Keratinocyte (primary cell): ENCODE measurements at regions not wholly inside any gene's neighbourhood (a gene's known extent, or its start where the extent isn't known, plus 50 kb on each side); places are given as distances from the start of the nearest gene placed in this dataset.

Experiments
- DNase-seq: peaks from one replicate; pipeline ENCODE4 v3.0.0-alpha.2; 2011; ENCODE audit warnings: low read depth, missing footprints, low spot score
- FAIRE-seq: peaks from 2 replicates; lab custom pipeline; 2011; peaks lifted over from hg19 to GRCh38; lab: Jason Lieb, UNC
- H2AFZ ChIP-seq: 2 replicates; pipeline ENCODE4 v1.6.0; 2012; ENCODE audit warnings: low read length, control low read depth, inconsistent platforms; ENCODE audit not compliant: control insufficient read depth
- H3K27ac ChIP-seq: 2 replicates; pipeline ENCODE4 v1.5.1; 2011; ENCODE audit warnings: low read length; ENCODE audit not compliant: control insufficient read depth, insufficient read depth
- H3K27me3 ChIP-seq: 3 replicates; pipeline ENCODE4 v1.6.0; 2011; ENCODE audit warnings: low read length; ENCODE audit not compliant: control insufficient read depth, insufficient read depth; ENCODE audit errors: extremely low read depth
- H3K36me3 ChIP-seq, 2 experiments: 2 replicates in 1 of 2; 3 replicates in 1 of 2; pipeline ENCODE4 v1.5.1; 2011; ENCODE audit warnings: low read length in 2 of 2, mild to moderate bottlenecking in 1 of 2; ENCODE audit not compliant: control insufficient read depth in 2 of 2, insufficient read depth in 2 of 2; ENCODE audit errors: extremely low read depth in 1 of 2
- H3K4me1 ChIP-seq: 3 replicates; pipeline ENCODE4 v1.5.1; 2011; ENCODE audit warnings: low read length; ENCODE audit not compliant: control insufficient read depth, insufficient read depth; ENCODE audit errors: extremely low read depth
- H3K4me2 ChIP-seq: 3 replicates; pipeline ENCODE4 v1.6.0; 2011; ENCODE audit warnings: low read depth, low read length; ENCODE audit not compliant: control insufficient read depth, insufficient read depth; ENCODE audit errors: extremely low read depth
- H3K4me3 ChIP-seq, 3 experiments: fragments of 200-600 bp in 1 of 3; sonication (generic) in 1 of 3; 2 replicates in 2 of 3; 3 replicates in 1 of 3; pipeline ENCODE4 v1.5.1; 2011 to 2016; ENCODE audit warnings: low read length in 3 of 3, mild to moderate bottlenecking in 3 of 3, control low read depth in 2 of 3, inconsistent platforms in 1 of 3, low read depth in 1 of 3, mixed read lengths in 1 of 3, mixed run types in 1 of 3, moderate library complexity in 1 of 3; ENCODE audit not compliant: control insufficient read depth in 2 of 3, insufficient read depth in 2 of 3; ENCODE audit errors: extremely low read depth in 1 of 3
- H3K79me2 ChIP-seq: 2 replicates; pipeline ENCODE4 v1.6.0; 2012; ENCODE audit warnings: low read length; ENCODE audit not compliant: control insufficient read depth, insufficient read depth
- H3K9ac ChIP-seq: 3 replicates; pipeline ENCODE4 v1.6.0; 2011; ENCODE audit warnings: low read length; ENCODE audit not compliant: control insufficient read depth, insufficient read depth; ENCODE audit errors: extremely low read depth
- H3K9me1 ChIP-seq: 3 replicates; pipeline ENCODE4 v1.6.0; 2011; ENCODE audit warnings: low read length; ENCODE audit not compliant: control insufficient read depth, insufficient read depth; ENCODE audit errors: extremely low read depth
- H3K9me3 ChIP-seq: 2 replicates; pipeline ENCODE4 v1.5.1; 2012; ENCODE audit warnings: low read depth, low read length; ENCODE audit not compliant: control insufficient read depth
- H4K20me1 ChIP-seq: 3 replicates; pipeline ENCODE4 v1.6.0; 2011; ENCODE audit warnings: low read length; ENCODE audit not compliant: control insufficient read depth, insufficient read depth; ENCODE audit errors: extremely low read depth
- EZH2 ChIP-seq: IDR thresholded peaks from one replicate; pipeline ENCODE4 v1.6.1; 2012; ENCODE audit warnings: inconsistent platforms, mild to moderate bottlenecking, low read length, moderate library complexity
- dilution Hi-C: fragments of 300-500 bp; cut with MboI; formaldehyde crosslinking; loops from one replicate; pipeline ENCODE4 v1.7.0; 2020; ENCODE audit warnings: low sequenced_read_pairs; ENCODE audit not compliant: extremely low pct_ligation_motif_present
- TF ChIP-seq, protein P1 (sequence below), 3 experiments: IDR thresholded peaks in 1 of 3; conservative IDR thresholded peaks in 1 of 3; optimal IDR thresholded peaks in 1 of 3; 2 replicates in 2 of 3; 3 replicates in 1 of 3; pipeline versions ENCODE3 to v1.5.1; 2011; ENCODE audit warnings: low read length in 3 of 3, mild to moderate bottlenecking in 3 of 3, moderate library complexity in 2 of 3, control low read depth in 1 of 3, inconsistent platforms in 1 of 3; ENCODE audit not compliant: insufficient read depth in 2 of 3; ENCODE audit errors: extremely low read depth in 1 of 3

DNA sequence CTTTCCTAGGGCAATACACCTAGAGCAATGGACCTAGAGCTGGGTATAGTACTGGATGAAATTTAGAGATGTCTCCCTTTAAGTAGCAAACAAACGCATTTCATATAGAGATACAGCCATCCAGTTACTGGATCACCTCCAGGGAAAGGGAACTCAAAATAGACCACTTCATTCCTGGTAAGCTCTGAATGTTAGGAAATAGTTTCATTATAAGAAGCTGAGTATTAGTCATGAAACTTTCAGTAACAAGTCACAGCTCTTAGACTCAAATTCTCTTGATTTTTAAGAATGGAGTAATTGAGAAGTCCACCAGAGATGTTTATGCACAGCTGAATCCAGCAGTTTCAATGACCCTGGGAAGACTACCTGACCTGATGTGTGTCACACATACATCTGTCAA, 221.9 kb downstream of the FAM76B start:
- DNase-seq: no peak
- no peaks in the 10 kb centered on the region for H3K36me3 ChIP-seq
- H3K9ac ChIP-seq: no peak overlapping the region
- no peak for FAIRE-seq
- dilution Hi-C loops: no loop called here
- peaks cover 4% of the 10 kb centered on the region for H3K9me3 ChIP-seq
- peaks cover 7% of the 10 kb centered on the region for H3K4me1 ChIP-seq
- TF ChIP-seq EZH2: no peak
- TF ChIP-seq, protein P1, sequence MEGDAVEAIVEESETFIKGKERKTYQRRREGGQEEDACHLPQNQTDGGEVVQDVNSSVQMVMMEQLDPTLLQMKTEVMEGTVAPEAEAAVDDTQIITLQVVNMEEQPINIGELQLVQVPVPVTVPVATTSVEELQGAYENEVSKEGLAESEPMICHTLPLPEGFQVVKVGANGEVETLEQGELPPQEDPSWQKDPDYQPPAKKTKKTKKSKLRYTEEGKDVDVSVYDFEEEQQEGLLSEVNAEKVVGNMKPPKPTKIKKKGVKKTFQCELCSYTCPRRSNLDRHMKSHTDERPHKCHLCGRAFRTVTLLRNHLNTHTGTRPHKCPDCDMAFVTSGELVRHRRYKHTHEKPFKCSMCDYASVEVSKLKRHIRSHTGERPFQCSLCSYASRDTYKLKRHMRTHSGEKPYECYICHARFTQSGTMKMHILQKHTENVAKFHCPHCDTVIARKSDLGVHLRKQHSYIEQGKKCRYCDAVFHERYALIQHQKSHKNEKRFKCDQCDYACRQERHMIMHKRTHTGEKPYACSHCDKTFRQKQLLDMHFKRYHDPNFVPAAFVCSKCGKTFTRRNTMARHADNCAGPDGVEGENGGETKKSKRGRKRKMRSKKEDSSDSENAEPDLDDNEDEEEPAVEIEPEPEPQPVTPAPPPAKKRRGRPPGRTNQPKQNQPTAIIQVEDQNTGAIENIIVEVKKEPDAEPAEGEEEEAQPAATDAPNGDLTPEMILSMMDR (optimal IDR thresholded peaks at IDR 0.05 in 1 of 3, IDR thresholded peaks at IDR 0.05 in 1 of 3, conservative IDR thresholded peaks at IDR 0.05 in 1 of 3; ENCODE audit: extremely low read depth in 1 of 3, insufficient read depth in 2 of 3, low read length in 3 of 3): no peak
- H4K20me1 ChIP-seq: no peaks in the 10 kb centered on the region
- H2AFZ ChIP-seq: no peak overlapping the region
- H3K9me1 ChIP-seq: no peaks in the 10 kb centered on the region
- no peak overlapping the region for H3K4me2 ChIP-seq
- no peaks in the 10 kb centered on the region for H3K27me3 ChIP-seq
- no peaks in the 10 kb centered on the region for H3K79me2 ChIP-seq
- H3K27ac ChIP-seq: no peak overlapping the region
- no peak overlapping the region for H3K4me3 ChIP-seq

- TF ChIP-seq EZH2: no peak
- TF ChIP-seq, protein P1 (optimal IDR thresholded peaks at IDR 0.05 in 1 of 3, IDR thresholded peaks at IDR 0.05 in 1 of 3, conservative IDR thresholded peaks at IDR 0.05 in 1 of 3; ENCODE audit: extremely low read depth in 1 of 3, insufficient read depth in 2 of 3, low read length in 3 of 3): no peak
- Histone ChIP-seq H3K4me3 (no peak overlapping the region), H3K27ac (no peak overlapping the region), H3K9me3 (peaks cover 4% of the 10 kb centered on the region), H2AFZ (no peak overlapping the region), H3K9ac (no peak overlapping the region), H3K36me3 (no peaks in the 10 kb centered on the region), H4K20me1 (no peaks in the 10 kb centered on the region), H3K79me2 (no peaks in the 10 kb centered on the region), H3K9me1 (no peaks in the 10 kb centered on the region), H3K4me1 (peaks cover 7% of the 10 kb centered on the region), H3K4me2 (no peak overlapping the region), H3K27me3 (no peaks in the 10 kb centered on the region)
- FAIRE-seq (no peak), DNase-seq (no peak)
- dilution Hi-C loops: no loop called here
These were observed 223.4 kb downstream of the FAM76B start for GRCh38 chr11:95566211-95566610.
